WTC11 (cell line): ENCODE measurements at regions not wholly inside any gene's neighbourhood (a gene's known extent, or its start where the extent isn't known, plus 50 kb on each side); places are given as distances from the start of the nearest gene placed in this dataset.

ENCODE experiments used
- ATAC-seq: fragments of 200-7000 bp; cut with Tn5 transposase; 2 replicates; pipeline ENCODE4 v1.10.0; 2021; ENCODE audit warnings: mild to moderate bottlenecking, moderate library complexity
- CTCF ChIA-PET: fragments of 300-600 bp; sonication (Branson Sonifier 250); formaldehyde crosslinking; loops from one replicate; lab custom pipeline; 2021; ENCODE audit warnings: antibody characterized with exemption; lab: Charles Lee
- POLR2A ChIA-PET: fragments of 350-600 bp; sonication (Branson Sonifier 250); formaldehyde crosslinking; loops from one replicate; lab custom pipeline; 2021; ENCODE audit warnings: antibody characterized with exemption; lab: Charles Lee
- DNase-seq: peaks from one replicate; pipeline ENCODE4 v3.0.0; 2021; ENCODE audit warnings: low spot score
- H3K27ac Mint-ChIP-seq: 2 replicates; pipeline ENCODE4 v1.8.0; 2021; ENCODE audit warnings: mixed read lengths
- H3K27me3 Mint-ChIP-seq: 2 replicates; pipeline ENCODE4 v1.8.0; 2021; ENCODE audit warnings: low read depth, mild to moderate bottlenecking, moderate library complexity, mixed read lengths
- H3K36me3 Mint-ChIP-seq: 2 replicates; pipeline ENCODE4 v1.8.0; 2021; ENCODE audit warnings: mixed read lengths
- H3K4me1 Mint-ChIP-seq: 2 replicates; pipeline ENCODE4 v1.8.0; 2022; ENCODE audit warnings: mixed read lengths
- H3K4me3 Mint-ChIP-seq: 2 replicates; pipeline ENCODE4 v1.8.0; 2021; ENCODE audit warnings: mild to moderate bottlenecking, moderate library complexity, mixed read lengths
- H3K9me3 Mint-ChIP-seq: 2 replicates; pipeline ENCODE4 v1.8.0; 2021; ENCODE audit warnings: mixed read lengths
- ELF4 ChIP-seq: sonication (generic); formaldehyde crosslinking; IDR thresholded peaks from 2 replicates; pipeline ENCODE4 v1.8.1; 2022; ENCODE audit warnings: low read depth, mild to moderate bottlenecking, moderate library complexity, missing genetic modification reagents
- ETV6 ChIP-seq: sonication (generic); formaldehyde crosslinking; IDR thresholded peaks from 2 replicates; pipeline ENCODE4 v1.8.1; 2022; ENCODE audit warnings: mild to moderate bottlenecking, missing genetic modification reagents
- GRHL2 ChIP-seq: fragments of 250-450 bp; sonication (Bioruptor Pico); IDR thresholded peaks from 2 replicates; pipeline ENCODE4 v1.8.0; 2022; ENCODE audit warnings: mild to moderate bottlenecking, moderate library complexity; ENCODE audit not compliant: insufficient replicate concordance, severe bottlenecking
- HMGA2 ChIP-seq: fragments of 250-450 bp; sonication (Bioruptor Pico); IDR thresholded peaks from 2 replicates; pipeline ENCODE4 v1.4.0; 2021; ENCODE audit warnings: mild to moderate bottlenecking, moderate library complexity
- NR2C2 ChIP-seq: sonication (generic); formaldehyde crosslinking; IDR thresholded peaks from 2 replicates; pipeline ENCODE4 v1.8.0; 2022; ENCODE audit warnings: mild to moderate bottlenecking, missing genetic modification reagents
- NR3C1 ChIP-seq: sonication (generic); formaldehyde crosslinking; conservative IDR thresholded peaks from 2 replicates; pipeline ENCODE4 v1.8.1; 2023; ENCODE audit warnings: low read depth, mild to moderate bottlenecking, missing genetic modification reagents
- SMAD3 ChIP-seq: sonication (generic); formaldehyde crosslinking; IDR thresholded peaks from 2 replicates; pipeline ENCODE4 v1.8.0; 2022; ENCODE audit warnings: missing genetic modification reagents, mild to moderate bottlenecking, borderline replicate concordance
- SP1 ChIP-seq: sonication (generic); formaldehyde crosslinking; conservative IDR thresholded peaks from 2 replicates; pipeline ENCODE4 v1.8.1; 2022; ENCODE audit warnings: missing genetic modification reagents
- ZNF121 ChIP-seq: sonication (generic); formaldehyde crosslinking; IDR thresholded peaks from 2 replicates; pipeline ENCODE4 v1.8.0; 2023; ENCODE audit warnings: missing genetic modification reagents
- ZNF138 ChIP-seq: sonication (generic); formaldehyde crosslinking; conservative IDR thresholded peaks from 2 replicates; pipeline ENCODE4 v1.8.1; 2022; ENCODE audit warnings: mild to moderate bottlenecking, moderate library complexity, missing genetic modification reagents
- ZNF263 ChIP-seq: sonication (generic); formaldehyde crosslinking; IDR thresholded peaks from 2 replicates; pipeline ENCODE4 v1.8.1; 2022; ENCODE audit warnings: low read depth, mild to moderate bottlenecking, moderate library complexity, missing genetic modification reagents
- ZNF317 ChIP-seq: sonication (generic); formaldehyde crosslinking; IDR thresholded peaks from 2 replicates; pipeline ENCODE4 v1.8.1; 2023; ENCODE audit warnings: low read depth, mild to moderate bottlenecking, moderate library complexity, missing genetic modification reagents, borderline replicate concordance
- ZNF396 ChIP-seq: fragments of 250-450 bp; sonication (Bioruptor Pico); IDR thresholded peaks from 2 replicates; pipeline ENCODE4 v1.8.0; 2021; ENCODE audit warnings: mild to moderate bottlenecking, moderate library complexity, borderline replicate concordance
- ZNF416 ChIP-seq: fragments of 250-450 bp; sonication (Bioruptor Pico); IDR thresholded peaks from 2 replicates; pipeline ENCODE4 v1.9.0; 2021; ENCODE audit warnings: mild to moderate bottlenecking, inconsistent platforms
- ZNF423 ChIP-seq: fragments of 250-450 bp; sonication (Bioruptor Pico); IDR thresholded peaks from 2 replicates; pipeline ENCODE4 v2.1.2; 2022; ENCODE audit warnings: mild to moderate bottlenecking, moderate library complexity
- ZNF671 ChIP-seq: fragments of 250-450 bp; sonication (Bioruptor Pico); IDR thresholded peaks from 2 replicates; pipeline ENCODE4 v1.8.0; 2021; ENCODE audit warnings: mild to moderate bottlenecking
- TF ChIP-seq, protein P1 (sequence below): sonication (generic); formaldehyde crosslinking; IDR thresholded peaks from 2 replicates; pipeline ENCODE4 v1.8.1; 2022; ENCODE audit warnings: low read depth, missing genetic modification reagents, borderline replicate concordance
- TF ChIP-seq, protein P2 (sequence below): fragments of 250-450 bp; sonication (Bioruptor Pico); conservative IDR thresholded peaks from 2 replicates; pipeline ENCODE4 v1.9.0; 2021; ENCODE audit warnings: mild to moderate bottlenecking
- TF ChIP-seq, protein P3 (sequence below): fragments of 200-600 bp; IDR thresholded peaks from 2 replicates; pipeline ENCODE4 v1.8.0; 2022; ENCODE audit warnings: antibody characterized with exemption
- TF ChIP-seq, protein P4 (sequence below): fragments of 250-450 bp; sonication (Bioruptor Pico); IDR thresholded peaks from 2 replicates; pipeline ENCODE4 v1.9.0; 2021; ENCODE audit warnings: mild to moderate bottlenecking, borderline replicate concordance
- TF ChIP-seq, protein P5 (sequence below): sonication (generic); formaldehyde crosslinking; IDR thresholded peaks from 2 replicates; pipeline ENCODE4 v1.8.0; 2022; ENCODE audit warnings: mild to moderate bottlenecking, missing genetic modification reagents
- TF ChIP-seq, protein P6 (sequence below): sonication (generic); formaldehyde crosslinking; IDR thresholded peaks from 2 replicates; pipeline ENCODE4 v1.8.1; 2022; ENCODE audit warnings: mild to moderate bottlenecking, missing genetic modification reagents, moderate library complexity, borderline replicate concordance
- TF ChIP-seq, protein P7 (sequence below): sonication (generic); formaldehyde crosslinking; IDR thresholded peaks from 2 replicates; pipeline ENCODE4 v1.8.0; 2023; ENCODE audit warnings: missing genetic modification reagents

DNA sequence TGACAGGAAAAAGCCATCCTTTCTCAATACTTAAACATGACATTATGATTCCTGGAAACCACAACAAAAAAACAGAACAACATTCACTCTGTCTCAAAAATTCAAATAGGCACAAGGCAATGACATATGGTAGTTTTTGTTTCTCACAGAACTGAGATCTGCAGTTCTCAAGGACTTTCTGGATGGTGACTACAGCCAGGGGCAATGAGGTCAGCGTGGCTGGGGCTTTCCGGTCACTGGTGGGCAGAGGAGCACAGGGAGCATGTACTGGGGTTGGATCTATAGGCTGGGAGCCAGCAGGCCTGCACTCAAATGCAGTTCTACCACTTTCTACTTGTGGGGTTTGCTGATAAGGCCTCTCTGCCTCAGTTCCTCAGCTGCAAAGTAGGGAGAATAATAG is 72.0 kb downstream of the CTAGE1 start:
- DNase-seq, result no peak
- H3K36me3 Mint-ChIP-seq, result no peaks in the 10 kb centered on the region
- H3K4me1 Mint-ChIP-seq, result peaks cover 35% of the 10 kb centered on the region
- H3K9me3 Mint-ChIP-seq, result no peaks in the 10 kb centered on the region
- H3K4me3 Mint-ChIP-seq, result no peak overlapping the region
- no peak overlapping the region for H3K27ac Mint-ChIP-seq
- ATAC-seq, result no peak
- TF ChIP-seq, protein P1, sequence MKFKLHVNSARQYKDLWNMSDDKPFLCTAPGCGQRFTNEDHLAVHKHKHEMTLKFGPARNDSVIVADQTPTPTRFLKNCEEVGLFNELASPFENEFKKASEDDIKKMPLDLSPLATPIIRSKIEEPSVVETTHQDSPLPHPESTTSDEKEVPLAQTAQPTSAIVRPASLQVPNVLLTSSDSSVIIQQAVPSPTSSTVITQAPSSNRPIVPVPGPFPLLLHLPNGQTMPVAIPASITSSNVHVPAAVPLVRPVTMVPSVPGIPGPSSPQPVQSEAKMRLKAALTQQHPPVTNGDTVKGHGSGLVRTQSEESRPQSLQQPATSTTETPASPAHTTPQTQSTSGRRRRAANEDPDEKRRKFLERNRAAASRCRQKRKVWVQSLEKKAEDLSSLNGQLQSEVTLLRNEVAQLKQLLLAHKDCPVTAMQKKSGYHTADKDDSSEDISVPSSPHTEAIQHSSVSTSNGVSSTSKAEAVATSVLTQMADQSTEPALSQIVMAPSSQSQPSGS, result no peak
- no peak for TF ChIP-seq SP1 (CRISPR knock-in tag)
- TF ChIP-seq NR3C1 (CRISPR knock-in tag), result no peak
- no peak for TF ChIP-seq ETV6
- TF ChIP-seq, protein P2, sequence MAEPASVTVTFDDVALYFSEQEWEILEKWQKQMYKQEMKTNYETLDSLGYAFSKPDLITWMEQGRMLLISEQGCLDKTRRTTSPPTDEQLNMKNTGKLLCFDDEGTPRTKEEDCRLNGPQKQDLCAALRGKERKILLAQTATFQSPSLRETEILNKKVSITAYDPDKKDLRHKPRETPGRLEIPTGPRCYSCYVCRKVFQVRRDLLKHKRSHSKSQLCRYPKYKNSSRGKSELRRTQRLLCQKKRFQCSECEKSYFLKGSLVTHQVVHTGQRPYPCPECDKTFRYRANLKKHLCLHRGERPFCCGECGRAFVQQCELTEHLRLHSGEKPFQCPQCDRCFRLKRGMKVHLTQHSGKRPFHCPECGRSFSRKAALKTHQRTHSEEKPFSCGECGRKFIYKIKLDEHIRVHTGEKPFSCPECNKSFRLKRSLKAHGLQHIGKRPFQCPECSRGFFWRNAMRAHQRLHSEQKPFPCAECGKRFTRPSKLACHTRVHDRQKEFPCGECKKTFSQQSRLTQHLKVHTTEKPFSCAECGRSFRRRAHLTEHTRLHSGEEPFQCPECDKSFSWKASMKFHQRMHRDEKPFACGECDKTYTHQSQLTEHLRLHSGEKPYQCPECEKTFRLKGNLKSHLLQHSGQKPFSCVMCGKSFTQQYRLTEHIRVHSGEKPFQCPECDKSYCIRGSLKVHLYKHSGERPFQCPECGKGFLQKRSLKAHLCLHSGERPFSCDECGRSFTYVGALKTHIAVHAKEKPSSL (CRISPR knock-in tag), result no peak
- TF ChIP-seq, protein P3, sequence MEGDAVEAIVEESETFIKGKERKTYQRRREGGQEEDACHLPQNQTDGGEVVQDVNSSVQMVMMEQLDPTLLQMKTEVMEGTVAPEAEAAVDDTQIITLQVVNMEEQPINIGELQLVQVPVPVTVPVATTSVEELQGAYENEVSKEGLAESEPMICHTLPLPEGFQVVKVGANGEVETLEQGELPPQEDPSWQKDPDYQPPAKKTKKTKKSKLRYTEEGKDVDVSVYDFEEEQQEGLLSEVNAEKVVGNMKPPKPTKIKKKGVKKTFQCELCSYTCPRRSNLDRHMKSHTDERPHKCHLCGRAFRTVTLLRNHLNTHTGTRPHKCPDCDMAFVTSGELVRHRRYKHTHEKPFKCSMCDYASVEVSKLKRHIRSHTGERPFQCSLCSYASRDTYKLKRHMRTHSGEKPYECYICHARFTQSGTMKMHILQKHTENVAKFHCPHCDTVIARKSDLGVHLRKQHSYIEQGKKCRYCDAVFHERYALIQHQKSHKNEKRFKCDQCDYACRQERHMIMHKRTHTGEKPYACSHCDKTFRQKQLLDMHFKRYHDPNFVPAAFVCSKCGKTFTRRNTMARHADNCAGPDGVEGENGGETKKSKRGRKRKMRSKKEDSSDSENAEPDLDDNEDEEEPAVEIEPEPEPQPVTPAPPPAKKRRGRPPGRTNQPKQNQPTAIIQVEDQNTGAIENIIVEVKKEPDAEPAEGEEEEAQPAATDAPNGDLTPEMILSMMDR, result no peak
- no peak for TF ChIP-seq ZNF416 (CRISPR knock-in tag)
- TF ChIP-seq GRHL2, result no peak
- no peak for TF ChIP-seq ZNF121 (CRISPR knock-in tag)
- POLR2A ChIA-PET, result no interaction called here
- CTCF ChIA-PET, result interaction anchor here (1.3 kb wide), 1 partner anchor 126 kb away, joined by 3 read pairs; no protein-coding TSS in a partner anchor
- peaks cover 66% of the 10 kb centered on the region for H3K27me3 Mint-ChIP-seq

DNA sequence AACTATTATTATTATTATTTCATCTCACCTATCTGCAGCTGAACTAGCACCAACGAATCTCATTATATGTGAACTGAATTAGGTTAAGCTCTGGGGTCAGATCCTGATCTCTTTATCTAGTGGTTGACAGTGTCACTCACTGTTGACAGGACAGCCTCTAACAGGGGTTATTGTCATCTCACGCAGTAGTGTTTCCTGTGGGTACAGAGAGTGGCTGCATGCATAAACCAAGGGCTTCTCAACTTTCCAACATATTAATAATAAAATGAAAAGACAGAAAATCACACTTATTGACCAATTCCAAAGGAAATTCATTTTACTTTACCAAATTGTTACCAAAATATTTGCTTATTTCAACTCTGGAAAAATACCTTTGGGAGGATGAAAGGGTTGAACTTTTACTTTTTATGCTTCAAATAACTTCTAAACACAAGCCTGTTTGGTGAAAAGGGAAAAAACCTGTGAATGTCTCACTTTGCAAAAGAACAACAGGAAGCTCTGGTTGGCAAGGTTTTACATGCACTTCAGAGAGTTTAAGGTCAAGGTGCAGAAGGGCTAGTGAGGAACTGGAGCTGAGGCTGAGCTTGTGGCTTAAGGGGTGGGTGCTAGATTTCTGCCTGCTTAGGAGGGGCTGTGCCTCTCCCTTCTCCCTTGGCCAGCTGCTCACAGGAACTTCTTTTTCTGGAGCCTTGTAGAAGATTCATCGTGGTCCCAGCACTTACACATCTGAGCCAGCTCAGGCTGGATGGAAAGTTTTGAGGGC is 72.6 kb downstream of the CTAGE1 start:
- Mint-ChIP-seq H3K4me3 (no peak overlapping the region), H3K9me3 (no peaks in the 10 kb centered on the region), H3K4me1 (peaks cover 35% of the 10 kb centered on the region), H3K27ac (no peak overlapping the region), H3K36me3 (no peaks in the 10 kb centered on the region), H3K27me3 (peaks cover 60% of the 10 kb centered on the region)
- DNase-seq (no peak), ATAC-seq (no peak)
- POLR2A ChIA-PET, result no interaction called here
- CTCF ChIA-PET, result interaction anchor here (1.3 kb wide), 1 partner anchor 125 kb away, joined by 3 read pairs; no protein-coding TSS in a partner anchor
- no peak for TF ChIP-seq ELF4
- no peak for TF ChIP-seq ZNF423 (CRISPR knock-in tag)
- TF ChIP-seq ZNF263 (CRISPR knock-in tag), result no peak
- TF ChIP-seq HMGA2, result no peak
- TF ChIP-seq, protein P4, sequence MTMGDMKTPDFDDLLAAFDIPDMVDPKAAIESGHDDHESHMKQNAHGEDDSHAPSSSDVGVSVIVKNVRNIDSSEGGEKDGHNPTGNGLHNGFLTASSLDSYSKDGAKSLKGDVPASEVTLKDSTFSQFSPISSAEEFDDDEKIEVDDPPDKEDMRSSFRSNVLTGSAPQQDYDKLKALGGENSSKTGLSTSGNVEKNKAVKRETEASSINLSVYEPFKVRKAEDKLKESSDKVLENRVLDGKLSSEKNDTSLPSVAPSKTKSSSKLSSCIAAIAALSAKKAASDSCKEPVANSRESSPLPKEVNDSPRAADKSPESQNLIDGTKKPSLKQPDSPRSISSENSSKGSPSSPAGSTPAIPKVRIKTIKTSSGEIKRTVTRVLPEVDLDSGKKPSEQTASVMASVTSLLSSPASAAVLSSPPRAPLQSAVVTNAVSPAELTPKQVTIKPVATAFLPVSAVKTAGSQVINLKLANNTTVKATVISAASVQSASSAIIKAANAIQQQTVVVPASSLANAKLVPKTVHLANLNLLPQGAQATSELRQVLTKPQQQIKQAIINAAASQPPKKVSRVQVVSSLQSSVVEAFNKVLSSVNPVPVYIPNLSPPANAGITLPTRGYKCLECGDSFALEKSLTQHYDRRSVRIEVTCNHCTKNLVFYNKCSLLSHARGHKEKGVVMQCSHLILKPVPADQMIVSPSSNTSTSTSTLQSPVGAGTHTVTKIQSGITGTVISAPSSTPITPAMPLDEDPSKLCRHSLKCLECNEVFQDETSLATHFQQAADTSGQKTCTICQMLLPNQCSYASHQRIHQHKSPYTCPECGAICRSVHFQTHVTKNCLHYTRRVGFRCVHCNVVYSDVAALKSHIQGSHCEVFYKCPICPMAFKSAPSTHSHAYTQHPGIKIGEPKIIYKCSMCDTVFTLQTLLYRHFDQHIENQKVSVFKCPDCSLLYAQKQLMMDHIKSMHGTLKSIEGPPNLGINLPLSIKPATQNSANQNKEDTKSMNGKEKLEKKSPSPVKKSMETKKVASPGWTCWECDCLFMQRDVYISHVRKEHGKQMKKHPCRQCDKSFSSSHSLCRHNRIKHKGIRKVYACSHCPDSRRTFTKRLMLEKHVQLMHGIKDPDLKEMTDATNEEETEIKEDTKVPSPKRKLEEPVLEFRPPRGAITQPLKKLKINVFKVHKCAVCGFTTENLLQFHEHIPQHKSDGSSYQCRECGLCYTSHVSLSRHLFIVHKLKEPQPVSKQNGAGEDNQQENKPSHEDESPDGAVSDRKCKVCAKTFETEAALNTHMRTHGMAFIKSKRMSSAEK (CRISPR knock-in tag), result no peak
- TF ChIP-seq ZNF317 (CRISPR knock-in tag), result no peak
- TF ChIP-seq ZNF138 (CRISPR knock-in tag), result no peak
- TF ChIP-seq, protein P5, sequence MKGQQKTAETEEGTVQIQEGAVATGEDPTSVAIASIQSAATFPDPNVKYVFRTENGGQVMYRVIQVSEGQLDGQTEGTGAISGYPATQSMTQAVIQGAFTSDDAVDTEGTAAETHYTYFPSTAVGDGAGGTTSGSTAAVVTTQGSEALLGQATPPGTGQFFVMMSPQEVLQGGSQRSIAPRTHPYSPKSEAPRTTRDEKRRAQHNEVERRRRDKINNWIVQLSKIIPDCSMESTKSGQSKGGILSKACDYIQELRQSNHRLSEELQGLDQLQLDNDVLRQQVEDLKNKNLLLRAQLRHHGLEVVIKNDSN (CRISPR knock-in tag), result no peak
- no peak for TF ChIP-seq NR2C2 (CRISPR knock-in tag)
- TF ChIP-seq, protein P6, sequence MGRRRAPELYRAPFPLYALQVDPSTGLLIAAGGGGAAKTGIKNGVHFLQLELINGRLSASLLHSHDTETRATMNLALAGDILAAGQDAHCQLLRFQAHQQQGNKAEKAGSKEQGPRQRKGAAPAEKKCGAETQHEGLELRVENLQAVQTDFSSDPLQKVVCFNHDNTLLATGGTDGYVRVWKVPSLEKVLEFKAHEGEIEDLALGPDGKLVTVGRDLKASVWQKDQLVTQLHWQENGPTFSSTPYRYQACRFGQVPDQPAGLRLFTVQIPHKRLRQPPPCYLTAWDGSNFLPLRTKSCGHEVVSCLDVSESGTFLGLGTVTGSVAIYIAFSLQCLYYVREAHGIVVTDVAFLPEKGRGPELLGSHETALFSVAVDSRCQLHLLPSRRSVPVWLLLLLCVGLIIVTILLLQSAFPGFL, result no peak
- no peak for TF ChIP-seq SMAD3 (CRISPR knock-in tag)
- TF ChIP-seq, protein P7, sequence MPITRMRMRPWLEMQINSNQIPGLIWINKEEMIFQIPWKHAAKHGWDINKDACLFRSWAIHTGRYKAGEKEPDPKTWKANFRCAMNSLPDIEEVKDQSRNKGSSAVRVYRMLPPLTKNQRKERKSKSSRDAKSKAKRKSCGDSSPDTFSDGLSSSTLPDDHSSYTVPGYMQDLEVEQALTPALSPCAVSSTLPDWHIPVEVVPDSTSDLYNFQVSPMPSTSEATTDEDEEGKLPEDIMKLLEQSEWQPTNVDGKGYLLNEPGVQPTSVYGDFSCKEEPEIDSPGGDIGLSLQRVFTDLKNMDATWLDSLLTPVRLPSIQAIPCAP (CRISPR knock-in tag), result no peak
- TF ChIP-seq ZNF416 (CRISPR knock-in tag), result no peak
- TF ChIP-seq ZNF671 (CRISPR knock-in tag), result no peak
- no peak for TF ChIP-seq ZNF396 (CRISPR knock-in tag)
